K562 (cell line): ENCODE measurements at regions not wholly inside any gene's neighbourhood (a gene's known extent, or its start where the extent isn't known, plus 50 kb on each side); places are given as distances from the start of the nearest gene placed in this dataset.

Source experiments
- CEBPB ChIP-seq: fragments of 450-650 bp; IDR thresholded peaks from 2 replicates; pipeline ENCODE4 v1.6.1; 2016; ENCODE audit warnings: missing genetic modification characterization, missing compliant biosample characterization
- JUN ChIP-seq, 2 experiments: sonication (generic) in 1 of 2; formaldehyde crosslinking in 1 of 2; IDR thresholded peaks; 2 replicates each; pipeline versions ENCODE4 v1.6.1 to v1.8.0; 2012 to 2022; ENCODE audit warnings: borderline replicate concordance in 2 of 2, mild to moderate bottlenecking in 2 of 2, improper control_type of control experiment in 1 of 2, low read depth in 1 of 2, low read length in 1 of 2, missing genetic modification reagents in 1 of 2
- JUNB ChIP-seq: fragments of 450-650 bp; formaldehyde crosslinking; conservative IDR thresholded peaks from 2 replicates; pipeline ENCODE4 v1.4.0; 2020; ENCODE audit warnings: mild to moderate bottlenecking
- MXI1 ChIP-seq: IDR thresholded peaks from 2 replicates; pipeline ENCODE4 v1.6.1; 2011; ENCODE audit warnings: low read depth, mild to moderate bottlenecking, improper control_type of control experiment, low read length
- SIN3B ChIP-seq: fragments of 450-650 bp; IDR thresholded peaks from 2 replicates; pipeline ENCODE4 v1.6.1; 2017; ENCODE audit warnings: low read depth, mild to moderate bottlenecking, moderate library complexity
- SMARCC2 ChIP-seq: fragments of 450-650 bp; IDR thresholded peaks from 2 replicates; pipeline ENCODE4 v1.6.1; 2017; ENCODE audit warnings: antibody characterized with exemption, moderate library complexity, mild to moderate bottlenecking, low read depth
- TCF7L2 ChIP-seq: fragments of 150-350 bp; IDR thresholded peaks from 2 replicates; pipeline ENCODE4 v1.6.1; 2016; ENCODE audit warnings: low read depth, mild to moderate bottlenecking, low read length, moderate library complexity
- ZNF551 ChIP-seq: fragments of 250-450 bp; sonication (Bioruptor Pico); IDR thresholded peaks from 2 replicates; pipeline ENCODE4 v1.5.0; 2021; ENCODE audit warnings: mild to moderate bottlenecking, moderate library complexity
- ZNF707 ChIP-seq: fragments of 250-450 bp; sonication (Bioruptor Pico); conservative IDR thresholded peaks from 2 replicates; pipeline ENCODE4 v1.8.0; 2022; ENCODE audit warnings: inconsistent platforms, mild to moderate bottlenecking, moderate library complexity
- TF ChIP-seq, protein P1 (sequence below): sonication (generic); formaldehyde crosslinking; IDR thresholded peaks from 2 replicates; pipeline ENCODE4 v1.8.1; 2023; ENCODE audit warnings: mild to moderate bottlenecking, missing genetic modification reagents
- TF ChIP-seq, protein P2 (sequence below), 3 experiments: IDR thresholded peaks in 2 of 3; conservative IDR thresholded peaks in 1 of 3; 2 replicates each; pipeline ENCODE4 v1.5.1; 2011 to 2012; ENCODE audit warnings: low read length in 3 of 3, mild to moderate bottlenecking in 3 of 3, control low read depth in 2 of 3, improper control_type of control experiment in 1 of 3, inconsistent platforms in 1 of 3, low read depth in 1 of 3, mixed read lengths in 1 of 3, moderate library complexity in 1 of 3; ENCODE audit not compliant: insufficient read depth in 2 of 3
- TF ChIP-seq, protein P3 (sequence below): sonication (generic); formaldehyde crosslinking; IDR thresholded peaks from 2 replicates; pipeline ENCODE4 v1.8.1; 2022; ENCODE audit warnings: missing genetic modification reagents
- TF ChIP-seq, protein P4 (sequence below): fragments of 200-800 bp; sonication (Bioruptor generic); IDR thresholded peaks from 2 replicates; pipeline ENCODE4 v1.6.1; 2016; ENCODE audit warnings: missing genetic modification characterization, missing compliant biosample characterization
- TF ChIP-seq, protein P5 (sequence below): sonication (generic); formaldehyde crosslinking; IDR thresholded peaks from 2 replicates; pipeline ENCODE4 v1.5.0; 2020; ENCODE audit warnings: missing genetic modification reagents

DNA sequence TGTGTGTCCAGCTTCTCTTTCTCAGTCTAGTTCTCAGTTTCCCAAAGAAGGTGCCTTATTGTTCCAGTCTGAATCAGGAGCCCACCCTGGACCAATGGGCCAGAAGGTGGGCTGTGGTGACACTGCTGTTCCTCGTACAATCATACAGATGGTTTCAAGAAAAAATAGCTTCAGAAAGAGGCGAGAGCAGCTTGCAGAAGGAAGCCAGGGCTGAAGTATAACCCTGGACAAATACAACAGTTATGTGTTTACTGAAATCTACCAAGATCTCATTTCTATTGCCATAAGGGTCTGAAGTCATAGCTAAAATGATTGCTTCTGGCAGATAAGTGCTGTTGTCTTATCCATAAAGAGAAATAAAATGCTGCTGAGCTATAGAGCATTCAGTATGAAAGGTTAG, 75.4 kb downstream of the PFDN4 start:
- TF ChIP-seq CEBPB (tag) (no peak), JUNB (CRISPR knock-in tag) (no peak), MXI1 (no peak), SMARCC2 (no peak), SIN3B (no peak), JUN (IDR thresholded peaks at IDR 0.05; ENCODE audit: borderline replicate concordance, low read depth, low read length) (no peak), JUN (CRISPR knock-in tag; IDR thresholded peaks at IDR 0.05; ENCODE audit: borderline replicate concordance) (no peak), TCF7L2 (no peak), ZNF707 (no peak), ZNF551 (no peak)
- TF ChIP-seq, protein P1, sequence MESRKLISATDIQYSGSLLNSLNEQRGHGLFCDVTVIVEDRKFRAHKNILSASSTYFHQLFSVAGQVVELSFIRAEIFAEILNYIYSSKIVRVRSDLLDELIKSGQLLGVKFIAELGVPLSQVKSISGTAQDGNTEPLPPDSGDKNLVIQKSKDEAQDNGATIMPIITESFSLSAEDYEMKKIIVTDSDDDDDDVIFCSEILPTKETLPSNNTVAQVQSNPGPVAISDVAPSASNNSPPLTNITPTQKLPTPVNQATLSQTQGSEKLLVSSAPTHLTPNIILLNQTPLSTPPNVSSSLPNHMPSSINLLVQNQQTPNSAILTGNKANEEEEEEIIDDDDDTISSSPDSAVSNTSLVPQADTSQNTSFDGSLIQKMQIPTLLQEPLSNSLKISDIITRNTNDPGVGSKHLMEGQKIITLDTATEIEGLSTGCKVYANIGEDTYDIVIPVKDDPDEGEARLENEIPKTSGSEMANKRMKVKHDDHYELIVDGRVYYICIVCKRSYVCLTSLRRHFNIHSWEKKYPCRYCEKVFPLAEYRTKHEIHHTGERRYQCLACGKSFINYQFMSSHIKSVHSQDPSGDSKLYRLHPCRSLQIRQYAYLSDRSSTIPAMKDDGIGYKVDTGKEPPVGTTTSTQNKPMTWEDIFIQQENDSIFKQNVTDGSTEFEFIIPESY (CRISPR knock-in tag): no peak
- TF ChIP-seq, protein P2, sequence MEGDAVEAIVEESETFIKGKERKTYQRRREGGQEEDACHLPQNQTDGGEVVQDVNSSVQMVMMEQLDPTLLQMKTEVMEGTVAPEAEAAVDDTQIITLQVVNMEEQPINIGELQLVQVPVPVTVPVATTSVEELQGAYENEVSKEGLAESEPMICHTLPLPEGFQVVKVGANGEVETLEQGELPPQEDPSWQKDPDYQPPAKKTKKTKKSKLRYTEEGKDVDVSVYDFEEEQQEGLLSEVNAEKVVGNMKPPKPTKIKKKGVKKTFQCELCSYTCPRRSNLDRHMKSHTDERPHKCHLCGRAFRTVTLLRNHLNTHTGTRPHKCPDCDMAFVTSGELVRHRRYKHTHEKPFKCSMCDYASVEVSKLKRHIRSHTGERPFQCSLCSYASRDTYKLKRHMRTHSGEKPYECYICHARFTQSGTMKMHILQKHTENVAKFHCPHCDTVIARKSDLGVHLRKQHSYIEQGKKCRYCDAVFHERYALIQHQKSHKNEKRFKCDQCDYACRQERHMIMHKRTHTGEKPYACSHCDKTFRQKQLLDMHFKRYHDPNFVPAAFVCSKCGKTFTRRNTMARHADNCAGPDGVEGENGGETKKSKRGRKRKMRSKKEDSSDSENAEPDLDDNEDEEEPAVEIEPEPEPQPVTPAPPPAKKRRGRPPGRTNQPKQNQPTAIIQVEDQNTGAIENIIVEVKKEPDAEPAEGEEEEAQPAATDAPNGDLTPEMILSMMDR (IDR thresholded peaks at IDR 0.05 in 2 of 3, conservative IDR thresholded peaks at IDR 0.05 in 1 of 3; ENCODE audit: insufficient read depth in 2 of 3, low read depth in 1 of 3, low read length in 3 of 3): no peak
- TF ChIP-seq, protein P3, sequence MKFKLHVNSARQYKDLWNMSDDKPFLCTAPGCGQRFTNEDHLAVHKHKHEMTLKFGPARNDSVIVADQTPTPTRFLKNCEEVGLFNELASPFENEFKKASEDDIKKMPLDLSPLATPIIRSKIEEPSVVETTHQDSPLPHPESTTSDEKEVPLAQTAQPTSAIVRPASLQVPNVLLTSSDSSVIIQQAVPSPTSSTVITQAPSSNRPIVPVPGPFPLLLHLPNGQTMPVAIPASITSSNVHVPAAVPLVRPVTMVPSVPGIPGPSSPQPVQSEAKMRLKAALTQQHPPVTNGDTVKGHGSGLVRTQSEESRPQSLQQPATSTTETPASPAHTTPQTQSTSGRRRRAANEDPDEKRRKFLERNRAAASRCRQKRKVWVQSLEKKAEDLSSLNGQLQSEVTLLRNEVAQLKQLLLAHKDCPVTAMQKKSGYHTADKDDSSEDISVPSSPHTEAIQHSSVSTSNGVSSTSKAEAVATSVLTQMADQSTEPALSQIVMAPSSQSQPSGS (CRISPR knock-in tag): no peak
- TF ChIP-seq, protein P4, sequence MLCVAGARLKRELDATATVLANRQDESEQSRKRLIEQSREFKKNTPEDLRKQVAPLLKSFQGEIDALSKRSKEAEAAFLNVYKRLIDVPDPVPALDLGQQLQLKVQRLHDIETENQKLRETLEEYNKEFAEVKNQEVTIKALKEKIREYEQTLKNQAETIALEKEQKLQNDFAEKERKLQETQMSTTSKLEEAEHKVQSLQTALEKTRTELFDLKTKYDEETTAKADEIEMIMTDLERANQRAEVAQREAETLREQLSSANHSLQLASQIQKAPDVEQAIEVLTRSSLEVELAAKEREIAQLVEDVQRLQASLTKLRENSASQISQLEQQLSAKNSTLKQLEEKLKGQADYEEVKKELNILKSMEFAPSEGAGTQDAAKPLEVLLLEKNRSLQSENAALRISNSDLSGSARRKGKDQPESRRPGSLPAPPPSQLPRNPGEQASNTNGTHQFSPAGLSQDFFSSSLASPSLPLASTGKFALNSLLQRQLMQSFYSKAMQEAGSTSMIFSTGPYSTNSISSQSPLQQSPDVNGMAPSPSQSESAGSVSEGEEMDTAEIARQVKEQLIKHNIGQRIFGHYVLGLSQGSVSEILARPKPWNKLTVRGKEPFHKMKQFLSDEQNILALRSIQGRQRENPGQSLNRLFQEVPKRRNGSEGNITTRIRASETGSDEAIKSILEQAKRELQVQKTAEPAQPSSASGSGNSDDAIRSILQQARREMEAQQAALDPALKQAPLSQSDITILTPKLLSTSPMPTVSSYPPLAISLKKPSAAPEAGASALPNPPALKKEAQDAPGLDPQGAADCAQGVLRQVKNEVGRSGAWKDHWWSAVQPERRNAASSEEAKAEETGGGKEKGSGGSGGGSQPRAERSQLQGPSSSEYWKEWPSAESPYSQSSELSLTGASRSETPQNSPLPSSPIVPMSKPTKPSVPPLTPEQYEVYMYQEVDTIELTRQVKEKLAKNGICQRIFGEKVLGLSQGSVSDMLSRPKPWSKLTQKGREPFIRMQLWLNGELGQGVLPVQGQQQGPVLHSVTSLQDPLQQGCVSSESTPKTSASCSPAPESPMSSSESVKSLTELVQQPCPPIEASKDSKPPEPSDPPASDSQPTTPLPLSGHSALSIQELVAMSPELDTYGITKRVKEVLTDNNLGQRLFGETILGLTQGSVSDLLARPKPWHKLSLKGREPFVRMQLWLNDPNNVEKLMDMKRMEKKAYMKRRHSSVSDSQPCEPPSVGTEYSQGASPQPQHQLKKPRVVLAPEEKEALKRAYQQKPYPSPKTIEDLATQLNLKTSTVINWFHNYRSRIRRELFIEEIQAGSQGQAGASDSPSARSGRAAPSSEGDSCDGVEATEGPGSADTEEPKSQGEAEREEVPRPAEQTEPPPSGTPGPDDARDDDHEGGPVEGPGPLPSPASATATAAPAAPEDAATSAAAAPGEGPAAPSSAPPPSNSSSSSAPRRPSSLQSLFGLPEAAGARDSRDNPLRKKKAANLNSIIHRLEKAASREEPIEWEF (CRISPR knock-in tag): no peak
- TF ChIP-seq, protein P5, sequence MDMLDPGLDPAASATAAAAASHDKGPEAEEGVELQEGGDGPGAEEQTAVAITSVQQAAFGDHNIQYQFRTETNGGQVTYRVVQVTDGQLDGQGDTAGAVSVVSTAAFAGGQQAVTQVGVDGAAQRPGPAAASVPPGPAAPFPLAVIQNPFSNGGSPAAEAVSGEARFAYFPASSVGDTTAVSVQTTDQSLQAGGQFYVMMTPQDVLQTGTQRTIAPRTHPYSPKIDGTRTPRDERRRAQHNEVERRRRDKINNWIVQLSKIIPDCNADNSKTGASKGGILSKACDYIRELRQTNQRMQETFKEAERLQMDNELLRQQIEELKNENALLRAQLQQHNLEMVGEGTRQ (CRISPR knock-in tag): no peak
